ENCODE measurements at regions not wholly inside any gene's neighbourhood (a gene's known extent, or its start where the extent isn't known, plus 50 kb on each side); places are given as distances from the start of the nearest gene placed in this dataset.

DNA sequence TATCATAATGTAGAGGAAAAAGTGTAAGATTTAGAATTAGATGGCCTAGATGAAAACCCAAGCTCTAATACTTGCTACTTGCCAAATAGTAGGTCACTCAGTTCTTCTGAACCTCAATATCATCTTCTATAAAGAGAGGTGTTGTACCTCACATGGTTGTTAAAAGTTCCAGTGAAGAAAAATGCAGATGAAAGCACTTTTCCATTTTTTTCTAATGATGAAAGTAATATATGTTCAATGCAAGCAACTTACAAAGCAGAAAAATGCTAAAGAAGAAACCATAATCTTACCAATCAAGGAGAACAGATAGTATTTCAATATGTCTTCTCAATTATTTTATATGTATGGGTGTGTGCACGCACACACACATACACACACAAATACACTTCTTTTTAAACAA, 52.7 kb upstream of the TMEM17 start:
- ChIA-PET CTCF (no interaction called here), POLR2A (ENCODE audit: low non-redundant PET) (no interaction called here)
- BruUV-seq (replicated peaks): no TSS peak

GRCh38 chr2:62556086-62556485, 50.1 kb upstream of the TMEM17 start:
- CTCF ChIA-PET: no interaction called here
- intact Hi-C loops (cut with micrococcal nuclease; ENCODE audit: unreplicated experiment): no loop called here
- Histone ChIP-seq H3K4me1 (ENCODE audit: insufficient read depth, low read length, poor library complexity, severe bottlenecking) (no peaks in the 10 kb centered on the region), H3K9me3 (ENCODE audit: low read depth, low read length, poor library complexity, severe bottlenecking) (no peaks in the 10 kb centered on the region), H3K4me3 (ENCODE audit: low read depth, low read length, poor library complexity, severe bottlenecking) (no peak overlapping the region), H3K27me3 (replicated peaks; ENCODE audit: insufficient read depth, low read depth, low read length, poor library complexity) (peaks cover 18% of the 10 kb centered on the region), H3K36me3 (ENCODE audit: insufficient read depth, low read length, poor library complexity, severe bottlenecking) (no peaks in the 10 kb centered on the region), H3K27ac (ENCODE audit: low read depth, low read length, poor library complexity, severe bottlenecking) (no peak overlapping the region)
- DNase-seq (ENCODE audit: low spot score): no peak
- no TSS peak for BruUV-seq (replicated peaks)
- POLR2A ChIA-PET (ENCODE audit: low non-redundant PET): no interaction called here
- TF ChIP-seq, protein P1, sequence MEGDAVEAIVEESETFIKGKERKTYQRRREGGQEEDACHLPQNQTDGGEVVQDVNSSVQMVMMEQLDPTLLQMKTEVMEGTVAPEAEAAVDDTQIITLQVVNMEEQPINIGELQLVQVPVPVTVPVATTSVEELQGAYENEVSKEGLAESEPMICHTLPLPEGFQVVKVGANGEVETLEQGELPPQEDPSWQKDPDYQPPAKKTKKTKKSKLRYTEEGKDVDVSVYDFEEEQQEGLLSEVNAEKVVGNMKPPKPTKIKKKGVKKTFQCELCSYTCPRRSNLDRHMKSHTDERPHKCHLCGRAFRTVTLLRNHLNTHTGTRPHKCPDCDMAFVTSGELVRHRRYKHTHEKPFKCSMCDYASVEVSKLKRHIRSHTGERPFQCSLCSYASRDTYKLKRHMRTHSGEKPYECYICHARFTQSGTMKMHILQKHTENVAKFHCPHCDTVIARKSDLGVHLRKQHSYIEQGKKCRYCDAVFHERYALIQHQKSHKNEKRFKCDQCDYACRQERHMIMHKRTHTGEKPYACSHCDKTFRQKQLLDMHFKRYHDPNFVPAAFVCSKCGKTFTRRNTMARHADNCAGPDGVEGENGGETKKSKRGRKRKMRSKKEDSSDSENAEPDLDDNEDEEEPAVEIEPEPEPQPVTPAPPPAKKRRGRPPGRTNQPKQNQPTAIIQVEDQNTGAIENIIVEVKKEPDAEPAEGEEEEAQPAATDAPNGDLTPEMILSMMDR (conservative IDR thresholded peaks at IDR 0.05; ENCODE audit: low read depth, low read length): no peak
- no peak for TF ChIP-seq EZH2 (IDR thresholded peaks at IDR 0.05; ENCODE audit: borderline replicate concordance, low read depth, low read length, poor library complexity, severe bottlenecking)

More for the DNA sequence above, 52.7 kb upstream of the TMEM17 start:
- DNase-seq (ENCODE audit: low spot score): no peak
- intact Hi-C loops (cut with micrococcal nuclease; ENCODE audit: unreplicated experiment): no loop called here
- TF ChIP-seq, protein P1 (conservative IDR thresholded peaks at IDR 0.05; ENCODE audit: low read depth, low read length): no peak
- TF ChIP-seq EZH2 (IDR thresholded peaks at IDR 0.05; ENCODE audit: borderline replicate concordance, low read depth, low read length, poor library complexity, severe bottlenecking): no peak
- Histone ChIP-seq H3K36me3 (ENCODE audit: insufficient read depth, low read length, poor library complexity, severe bottlenecking) (no peaks in the 10 kb centered on the region), H3K27me3 (replicated peaks; ENCODE audit: insufficient read depth, low read depth, low read length, poor library complexity) (peaks cover 18% of the 10 kb centered on the region), H3K9me3 (ENCODE audit: low read depth, low read length, poor library complexity, severe bottlenecking) (no peaks in the 10 kb centered on the region), H3K4me1 (ENCODE audit: insufficient read depth, low read length, poor library complexity, severe bottlenecking) (no peaks in the 10 kb centered on the region), H3K27ac (ENCODE audit: low read depth, low read length, poor library complexity, severe bottlenecking) (no peak overlapping the region), H3K4me3 (ENCODE audit: low read depth, low read length, poor library complexity, severe bottlenecking) (no peak overlapping the region)

Data from A673 (cell line).